ENCODE measurements at regions not wholly inside any gene's neighbourhood (a gene's known extent, or its start where the extent isn't known, plus 50 kb on each side); places are given as distances from the start of the nearest gene placed in this dataset.
A peak's percentile ranks its signal among the peaks of the same experiment; 100 is the strongest.

DNA sequence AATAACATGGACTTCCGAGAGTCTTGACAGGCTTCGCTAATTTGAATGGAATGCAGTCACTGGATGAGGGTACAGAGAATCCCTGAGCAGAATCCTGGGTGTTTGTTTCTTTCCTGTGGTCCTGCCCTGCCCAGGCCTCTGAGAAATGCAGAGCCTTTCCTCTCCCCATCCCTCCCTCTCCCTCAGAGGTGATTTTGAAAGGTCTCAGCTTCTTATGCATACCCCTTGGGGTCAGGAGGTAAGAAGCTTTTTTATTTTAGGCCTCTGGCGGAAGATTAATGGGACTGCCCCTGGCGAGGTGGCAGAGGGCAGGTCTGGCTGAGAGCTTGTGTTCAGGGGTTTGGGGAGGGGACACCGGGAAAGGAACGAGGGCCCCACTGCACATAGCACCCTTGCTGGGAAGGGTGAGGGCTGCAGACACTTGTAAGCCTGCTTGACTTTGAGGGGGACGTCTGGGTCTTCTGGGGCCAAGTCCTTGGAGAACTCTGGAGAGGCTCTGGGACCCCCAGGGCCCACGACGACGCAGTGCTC lies 116.5 kb upstream of the SLC45A1 start (continued):
- TF ChIP-seq, protein P1, sequence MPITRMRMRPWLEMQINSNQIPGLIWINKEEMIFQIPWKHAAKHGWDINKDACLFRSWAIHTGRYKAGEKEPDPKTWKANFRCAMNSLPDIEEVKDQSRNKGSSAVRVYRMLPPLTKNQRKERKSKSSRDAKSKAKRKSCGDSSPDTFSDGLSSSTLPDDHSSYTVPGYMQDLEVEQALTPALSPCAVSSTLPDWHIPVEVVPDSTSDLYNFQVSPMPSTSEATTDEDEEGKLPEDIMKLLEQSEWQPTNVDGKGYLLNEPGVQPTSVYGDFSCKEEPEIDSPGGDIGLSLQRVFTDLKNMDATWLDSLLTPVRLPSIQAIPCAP (CRISPR knock-in tag; IDR thresholded peaks at IDR 0.05; ENCODE audit: low read depth): no peak
- TF ChIP-seq KLF6 (CRISPR knock-in tag; IDR thresholded peaks at IDR 0.05) (no peak), SP4 (CRISPR knock-in tag; IDR thresholded peaks at IDR 0.05) (no peak), POLR2G (IDR thresholded peaks at IDR 0.05; ENCODE audit: low read depth, low read length) (peak; percentile 73), ZNF546 (CRISPR knock-in tag; conservative IDR thresholded peaks at IDR 0.05) (no peak), ZNF235 (CRISPR knock-in tag; IDR thresholded peaks at IDR 0.05; ENCODE audit: borderline replicate concordance) (no peak), RXRA (CRISPR knock-in tag; IDR thresholded peaks at IDR 0.05) (no peak), ZNF335 (CRISPR knock-in tag; IDR thresholded peaks at IDR 0.05) (peak; percentile 2; the same call in 1 of the 2 replicates), TMF1 (CRISPR knock-in tag; IDR thresholded peaks at IDR 0.05; ENCODE audit: low read depth) (no peak), NR2F6 (IDR thresholded peaks at IDR 0.05) (no peak), NR2F6 (CRISPR knock-in tag; IDR thresholded peaks at IDR 0.05) (no peak), ZNF451 (CRISPR knock-in tag; IDR thresholded peaks at IDR 0.05) (no peak), NKX3-1 (CRISPR knock-in tag; IDR thresholded peaks at IDR 0.05) (no peak), ZSCAN12 (CRISPR knock-in tag; IDR thresholded peaks at IDR 0.05) (no peak), ZNF772 (CRISPR knock-in tag; IDR thresholded peaks at IDR 0.05) (0 out of 2 replicates have a peak, but pooled peaks have one; percentile 11)
- TF ChIP-seq, protein P2, sequence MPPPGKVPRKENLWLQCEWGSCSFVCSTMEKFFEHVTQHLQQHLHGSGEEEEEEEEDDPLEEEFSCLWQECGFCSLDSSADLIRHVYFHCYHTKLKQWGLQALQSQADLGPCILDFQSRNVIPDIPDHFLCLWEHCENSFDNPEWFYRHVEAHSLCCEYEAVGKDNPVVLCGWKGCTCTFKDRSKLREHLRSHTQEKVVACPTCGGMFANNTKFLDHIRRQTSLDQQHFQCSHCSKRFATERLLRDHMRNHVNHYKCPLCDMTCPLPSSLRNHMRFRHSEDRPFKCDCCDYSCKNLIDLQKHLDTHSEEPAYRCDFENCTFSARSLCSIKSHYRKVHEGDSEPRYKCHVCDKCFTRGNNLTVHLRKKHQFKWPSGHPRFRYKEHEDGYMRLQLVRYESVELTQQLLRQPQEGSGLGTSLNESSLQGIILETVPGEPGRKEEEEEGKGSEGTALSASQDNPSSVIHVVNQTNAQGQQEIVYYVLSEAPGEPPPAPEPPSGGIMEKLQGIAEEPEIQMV (CRISPR knock-in tag; IDR thresholded peaks at IDR 0.05; ENCODE audit: low read depth): no peak
- TF ChIP-seq, protein P3, sequence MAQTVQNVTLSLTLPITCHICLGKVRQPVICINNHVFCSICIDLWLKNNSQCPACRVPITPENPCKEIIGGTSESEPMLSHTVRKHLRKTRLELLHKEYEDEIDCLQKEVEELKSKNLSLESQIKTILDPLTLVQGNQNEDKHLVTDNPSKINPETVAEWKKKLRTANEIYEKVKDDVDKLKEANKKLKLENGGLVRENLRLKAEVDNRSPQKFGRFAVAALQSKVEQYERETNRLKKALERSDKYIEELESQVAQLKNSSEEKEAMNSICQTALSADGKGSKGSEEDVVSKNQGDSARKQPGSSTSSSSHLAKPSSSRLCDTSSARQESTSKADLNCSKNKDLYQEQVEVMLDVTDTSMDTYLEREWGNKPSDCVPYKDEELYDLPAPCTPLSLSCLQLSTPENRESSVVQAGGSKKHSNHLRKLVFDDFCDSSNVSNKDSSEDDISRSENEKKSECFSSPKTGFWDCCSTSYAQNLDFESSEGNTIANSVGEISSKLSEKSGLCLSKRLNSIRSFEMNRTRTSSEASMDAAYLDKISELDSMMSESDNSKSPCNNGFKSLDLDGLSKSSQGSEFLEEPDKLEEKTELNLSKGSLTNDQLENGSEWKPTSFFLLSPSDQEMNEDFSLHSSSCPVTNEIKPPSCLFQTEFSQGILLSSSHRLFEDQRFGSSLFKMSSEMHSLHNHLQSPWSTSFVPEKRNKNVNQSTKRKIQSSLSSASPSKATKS (CRISPR knock-in tag; IDR thresholded peaks at IDR 0.05): no peak
- TF ChIP-seq, protein P4, sequence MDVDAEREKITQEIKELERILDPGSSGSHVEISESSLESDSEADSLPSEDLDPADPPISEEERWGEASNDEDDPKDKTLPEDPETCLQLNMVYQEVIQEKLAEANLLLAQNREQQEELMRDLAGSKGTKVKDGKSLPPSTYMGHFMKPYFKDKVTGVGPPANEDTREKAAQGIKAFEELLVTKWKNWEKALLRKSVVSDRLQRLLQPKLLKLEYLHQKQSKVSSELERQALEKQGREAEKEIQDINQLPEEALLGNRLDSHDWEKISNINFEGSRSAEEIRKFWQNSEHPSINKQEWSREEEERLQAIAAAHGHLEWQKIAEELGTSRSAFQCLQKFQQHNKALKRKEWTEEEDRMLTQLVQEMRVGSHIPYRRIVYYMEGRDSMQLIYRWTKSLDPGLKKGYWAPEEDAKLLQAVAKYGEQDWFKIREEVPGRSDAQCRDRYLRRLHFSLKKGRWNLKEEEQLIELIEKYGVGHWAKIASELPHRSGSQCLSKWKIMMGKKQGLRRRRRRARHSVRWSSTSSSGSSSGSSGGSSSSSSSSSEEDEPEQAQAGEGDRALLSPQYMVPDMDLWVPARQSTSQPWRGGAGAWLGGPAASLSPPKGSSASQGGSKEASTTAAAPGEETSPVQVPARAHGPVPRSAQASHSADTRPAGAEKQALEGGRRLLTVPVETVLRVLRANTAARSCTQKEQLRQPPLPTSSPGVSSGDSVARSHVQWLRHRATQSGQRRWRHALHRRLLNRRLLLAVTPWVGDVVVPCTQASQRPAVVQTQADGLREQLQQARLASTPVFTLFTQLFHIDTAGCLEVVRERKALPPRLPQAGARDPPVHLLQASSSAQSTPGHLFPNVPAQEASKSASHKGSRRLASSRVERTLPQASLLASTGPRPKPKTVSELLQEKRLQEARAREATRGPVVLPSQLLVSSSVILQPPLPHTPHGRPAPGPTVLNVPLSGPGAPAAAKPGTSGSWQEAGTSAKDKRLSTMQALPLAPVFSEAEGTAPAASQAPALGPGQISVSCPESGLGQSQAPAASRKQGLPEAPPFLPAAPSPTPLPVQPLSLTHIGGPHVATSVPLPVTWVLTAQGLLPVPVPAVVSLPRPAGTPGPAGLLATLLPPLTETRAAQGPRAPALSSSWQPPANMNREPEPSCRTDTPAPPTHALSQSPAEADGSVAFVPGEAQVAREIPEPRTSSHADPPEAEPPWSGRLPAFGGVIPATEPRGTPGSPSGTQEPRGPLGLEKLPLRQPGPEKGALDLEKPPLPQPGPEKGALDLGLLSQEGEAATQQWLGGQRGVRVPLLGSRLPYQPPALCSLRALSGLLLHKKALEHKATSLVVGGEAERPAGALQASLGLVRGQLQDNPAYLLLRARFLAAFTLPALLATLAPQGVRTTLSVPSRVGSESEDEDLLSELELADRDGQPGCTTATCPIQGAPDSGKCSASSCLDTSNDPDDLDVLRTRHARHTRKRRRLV (CRISPR knock-in tag; IDR thresholded peaks at IDR 0.05): 0 out of 2 replicates have a peak, but pooled peaks have one; percentile 28
- TF ChIP-seq, protein P5, sequence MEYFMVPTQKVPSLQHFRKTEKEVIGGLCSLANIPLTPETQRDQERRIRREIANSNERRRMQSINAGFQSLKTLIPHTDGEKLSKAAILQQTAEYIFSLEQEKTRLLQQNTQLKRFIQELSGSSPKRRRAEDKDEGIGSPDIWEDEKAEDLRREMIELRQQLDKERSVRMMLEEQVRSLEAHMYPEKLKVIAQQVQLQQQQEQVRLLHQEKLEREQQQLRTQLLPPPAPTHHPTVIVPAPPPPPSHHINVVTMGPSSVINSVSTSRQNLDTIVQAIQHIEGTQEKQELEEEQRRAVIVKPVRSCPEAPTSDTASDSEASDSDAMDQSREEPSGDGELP (IDR thresholded peaks at IDR 0.05; ENCODE audit: borderline replicate concordance, low read depth): no peak
- TF ChIP-seq, protein P6, sequence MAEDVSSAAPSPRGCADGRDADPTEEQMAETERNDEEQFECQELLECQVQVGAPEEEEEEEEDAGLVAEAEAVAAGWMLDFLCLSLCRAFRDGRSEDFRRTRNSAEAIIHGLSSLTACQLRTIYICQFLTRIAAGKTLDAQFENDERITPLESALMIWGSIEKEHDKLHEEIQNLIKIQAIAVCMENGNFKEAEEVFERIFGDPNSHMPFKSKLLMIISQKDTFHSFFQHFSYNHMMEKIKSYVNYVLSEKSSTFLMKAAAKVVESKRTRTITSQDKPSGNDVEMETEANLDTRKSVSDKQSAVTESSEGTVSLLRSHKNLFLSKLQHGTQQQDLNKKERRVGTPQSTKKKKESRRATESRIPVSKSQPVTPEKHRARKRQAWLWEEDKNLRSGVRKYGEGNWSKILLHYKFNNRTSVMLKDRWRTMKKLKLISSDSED (CRISPR knock-in tag; IDR thresholded peaks at IDR 0.05): no peak
